Adrenal gland (tissue), 9 donors: ENCODE measurements at regions not wholly inside any gene's neighbourhood (a gene's known extent, or its start where the extent isn't known, plus 50 kb on each side); places are given as distances from the start of the nearest gene placed in this dataset.

ENCODE experiments used
- DNase-seq, 7 donors: peaks; one replicate each; pipeline ENCODE4 v3.0.0-alpha.2; 2019 to 2020
- H3K27ac ChIP-seq, 5 donors: fragments of 200-600 bp; sonication (generic) in 4 of 5; 1 replicate in 3 of 5; 2 replicates in 2 of 5; pipeline versions ENCODE4 v1.5.1 to v1.8.0; 2016 to 2020; ENCODE audit warnings: mild to moderate bottlenecking in 1 of 5
- H3K27me3 ChIP-seq: fragments of 200-600 bp; 2 replicates; pipeline ENCODE4 v1.8.0; 2021
- H3K36me3 ChIP-seq, 2 donors: fragments of 200-600 bp; replicated peaks in 1 of 2; 1 replicate in 1 of 2; 2 replicates in 1 of 2; pipeline versions ENCODE4 v1.5.1 to v1.8.0; 2018 to 2022
- H3K4me1 ChIP-seq, 2 donors: fragments of 200-600 bp; replicated peaks in 1 of 2; 1 replicate in 1 of 2; 2 replicates in 1 of 2; pipeline versions ENCODE4 v1.5.1 to v1.8.0; 2018 to 2021
- H3K4me3 ChIP-seq, 4 donors: fragments of 200-600 bp; sonication (generic) in 3 of 4; one replicate each; pipeline ENCODE4 v1.5.1; 2016 to 2018
- H3K9me3 ChIP-seq, 3 donors: fragments of 200-600 bp; sonication (generic) in 1 of 3; replicated peaks in 1 of 3; 1 replicate in 2 of 3; 2 replicates in 1 of 3; pipeline versions ENCODE4 v1.5.1 to v1.8.0; 2016 to 2021
- POLR2A ChIP-seq, 2 donors: fragments of 450-650 bp; IDR thresholded peaks; one replicate each; pipeline ENCODE4 v1.6.1; 2017; ENCODE audit warnings: antibody characterized with exemption in 2 of 2, mild to moderate bottlenecking in 2 of 2, moderate library complexity in 1 of 2
- WGBS, 4 donors: extraction: QIAGEN DNeasy Blood & Tissue Kit in 2 of 4; methylation state at CpG; one replicate each; pipeline versions ENCODE4 v1.1.5 to v1.1.7; 2013 to 2017; 5-methylcytosine and 5-hydroxymethylcytosine counted together
- intact Hi-C, 2 donors: fragments of 100-400 bp; cut with DNase I; formaldehyde crosslinking; loops; one replicate each; pipeline versions ENCODE4 v1.14.1 to v1.15.0; 2022 to 2023
- TF ChIP-seq, protein P1 (sequence below), 6 experiments: fragments of 450-650 bp in 4 of 6; fragments of 200-600 bp in 2 of 6; sonication (generic) in 1 of 6; IDR thresholded peaks; 1 replicate in 5 of 6; 2 replicates in 1 of 6; pipeline versions ENCODE4 v1.5.1 to v1.8.0; 2016 to 2021; ENCODE audit warnings: antibody characterized with exemption in 6 of 6, mild to moderate bottlenecking in 2 of 6, moderate library complexity in 1 of 6
- donor health status: healthy with polysubstance abuse.
- donor health status: Bipolar disorder and iron deficiency.
- donor health status: DM: yes; HTN: yes; CAD: no.
- donor health status: DM: no; HTN: no; CAD: no.
- donor health status: DM: no; HTN: no; CAD: no.

DNA sequence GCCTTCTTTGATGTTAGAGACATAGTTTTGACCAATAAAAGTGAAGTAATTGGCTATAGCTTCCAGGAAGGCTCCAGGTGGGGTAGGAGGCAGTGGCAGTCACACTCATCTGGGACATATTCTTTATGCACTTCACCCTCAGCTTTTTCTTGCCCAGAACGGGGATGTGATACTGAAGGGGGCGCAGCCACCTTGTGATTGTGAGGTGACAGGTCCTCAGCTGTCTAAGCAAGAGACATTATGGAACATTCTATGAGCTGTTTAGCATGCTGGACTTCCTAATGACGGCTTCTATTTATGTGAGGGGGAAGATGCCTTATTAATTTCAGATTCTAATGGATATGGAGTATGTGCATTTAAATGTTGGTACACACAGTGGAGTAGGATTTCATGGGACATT lies 151.3 kb upstream of the ZFP64 start:
- H3K9me3 ChIP-seq, result no peaks in the 10 kb centered on the region
- no peak for TF ChIP-seq POLR2A (IDR thresholded peaks at IDR 0.05)
- TF ChIP-seq, protein P1, sequence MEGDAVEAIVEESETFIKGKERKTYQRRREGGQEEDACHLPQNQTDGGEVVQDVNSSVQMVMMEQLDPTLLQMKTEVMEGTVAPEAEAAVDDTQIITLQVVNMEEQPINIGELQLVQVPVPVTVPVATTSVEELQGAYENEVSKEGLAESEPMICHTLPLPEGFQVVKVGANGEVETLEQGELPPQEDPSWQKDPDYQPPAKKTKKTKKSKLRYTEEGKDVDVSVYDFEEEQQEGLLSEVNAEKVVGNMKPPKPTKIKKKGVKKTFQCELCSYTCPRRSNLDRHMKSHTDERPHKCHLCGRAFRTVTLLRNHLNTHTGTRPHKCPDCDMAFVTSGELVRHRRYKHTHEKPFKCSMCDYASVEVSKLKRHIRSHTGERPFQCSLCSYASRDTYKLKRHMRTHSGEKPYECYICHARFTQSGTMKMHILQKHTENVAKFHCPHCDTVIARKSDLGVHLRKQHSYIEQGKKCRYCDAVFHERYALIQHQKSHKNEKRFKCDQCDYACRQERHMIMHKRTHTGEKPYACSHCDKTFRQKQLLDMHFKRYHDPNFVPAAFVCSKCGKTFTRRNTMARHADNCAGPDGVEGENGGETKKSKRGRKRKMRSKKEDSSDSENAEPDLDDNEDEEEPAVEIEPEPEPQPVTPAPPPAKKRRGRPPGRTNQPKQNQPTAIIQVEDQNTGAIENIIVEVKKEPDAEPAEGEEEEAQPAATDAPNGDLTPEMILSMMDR (IDR thresholded peaks at IDR 0.05), result no peak
- WGBS, 4 donors, result 70 to 83% (median 78%) methylated on average over 3 of the region's 3 CpGs
- H3K36me3 ChIP-seq, result no peaks in the 10 kb centered on the region
- H3K4me3 ChIP-seq, result no peak overlapping the region
- no peak for DNase-seq
- intact Hi-C loops, result no loop called here
- no peak overlapping the region for H3K27ac ChIP-seq
- H3K4me1 ChIP-seq, result no peaks in the 10 kb centered on the region
- H3K27me3 ChIP-seq, result no peaks in the 10 kb centered on the region

DNA sequence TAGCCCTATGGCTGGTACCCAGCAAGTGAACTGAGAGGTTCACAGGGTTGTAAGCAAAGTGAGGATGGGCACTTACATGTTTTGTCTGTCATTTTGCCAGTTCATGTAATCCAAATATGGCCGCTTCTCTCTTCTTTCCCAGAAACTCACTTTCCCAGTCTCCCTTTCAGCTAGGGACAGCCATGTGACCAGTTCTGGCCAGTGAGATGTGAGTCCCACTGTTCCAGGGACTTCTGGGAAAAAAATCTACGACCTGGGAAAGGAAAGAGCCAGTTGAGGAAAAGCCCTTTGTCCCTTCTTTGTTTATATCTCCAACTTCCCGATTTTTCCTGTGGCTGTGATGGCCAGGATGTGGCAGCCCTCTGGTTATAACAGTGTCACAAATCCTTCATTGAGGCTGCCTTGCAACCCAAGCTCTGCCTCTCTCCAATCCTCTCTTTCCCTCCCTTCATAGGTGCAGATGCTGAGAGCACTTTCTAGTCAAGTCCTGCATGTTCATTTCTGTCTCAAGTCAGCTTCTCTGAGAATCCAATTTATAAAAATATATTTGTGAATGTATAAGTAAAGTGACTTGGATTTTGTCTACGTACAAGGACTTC lies 148.6 kb upstream of the ZFP64 start:
- Histone ChIP-seq H3K4me3 (no peak overlapping the region), H3K9me3 (no peaks in the 10 kb centered on the region), H3K27me3 (no peaks in the 10 kb centered on the region), H3K4me1 (no peaks in the 10 kb centered on the region), H3K27ac (no peak overlapping the region), H3K36me3 (no peaks in the 10 kb centered on the region)
- no peak for DNase-seq
- intact Hi-C loops, result no loop called here
- WGBS, 4 donors, result 67 to 82% (median 75%) methylated on average over 4 of the region's 4 CpGs
- TF ChIP-seq, protein P1 (IDR thresholded peaks at IDR 0.05), result no peak
- TF ChIP-seq POLR2A (IDR thresholded peaks at IDR 0.05), result no peak

DNA sequence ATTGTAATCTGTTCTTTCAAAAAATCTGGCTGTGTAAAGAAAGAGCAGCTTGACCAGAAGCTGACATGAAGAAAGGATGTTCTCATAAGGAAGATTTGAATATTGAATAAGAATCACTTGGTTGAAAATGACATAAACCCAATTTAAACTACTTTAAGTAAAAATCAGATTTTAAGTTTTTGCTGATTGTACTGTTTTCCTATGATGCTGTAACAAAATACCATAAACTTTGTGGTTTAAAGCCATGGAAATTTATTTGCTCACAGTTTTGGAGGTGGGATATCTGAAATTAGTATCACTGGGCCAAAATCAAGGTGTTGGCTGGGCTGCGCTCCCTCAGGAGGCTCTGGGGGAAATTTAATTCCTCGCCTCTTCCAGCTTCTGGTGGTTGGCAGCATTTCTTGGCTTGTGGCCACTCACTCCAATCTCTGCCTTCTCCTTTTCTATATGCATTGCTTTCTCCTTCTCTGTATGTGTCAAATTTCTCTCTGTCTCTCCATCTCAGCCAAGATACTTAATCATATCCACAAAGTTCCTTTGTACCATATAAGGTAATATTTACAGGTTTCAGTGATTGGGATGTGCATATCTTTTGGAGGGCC lies 141.2 kb upstream of the ZFP64 start:
- DNase-seq, result no peak
- Histone ChIP-seq H3K9me3 (no peaks in the 10 kb centered on the region), H3K27ac (no peak overlapping the region), H3K4me3 (no peak overlapping the region), H3K4me1 (no peaks in the 10 kb centered on the region), H3K36me3 (no peaks in the 10 kb centered on the region), H3K27me3 (no peaks in the 10 kb centered on the region)
- intact Hi-C loops, result no loop called here
- TF ChIP-seq, protein P1 (IDR thresholded peaks at IDR 0.05), result no peak
- no peak for TF ChIP-seq POLR2A (IDR thresholded peaks at IDR 0.05)
- 80 to 96% (median 93%) methylated on average over 2 of the region's 2 CpGs for WGBS, 4 donors

DNA sequence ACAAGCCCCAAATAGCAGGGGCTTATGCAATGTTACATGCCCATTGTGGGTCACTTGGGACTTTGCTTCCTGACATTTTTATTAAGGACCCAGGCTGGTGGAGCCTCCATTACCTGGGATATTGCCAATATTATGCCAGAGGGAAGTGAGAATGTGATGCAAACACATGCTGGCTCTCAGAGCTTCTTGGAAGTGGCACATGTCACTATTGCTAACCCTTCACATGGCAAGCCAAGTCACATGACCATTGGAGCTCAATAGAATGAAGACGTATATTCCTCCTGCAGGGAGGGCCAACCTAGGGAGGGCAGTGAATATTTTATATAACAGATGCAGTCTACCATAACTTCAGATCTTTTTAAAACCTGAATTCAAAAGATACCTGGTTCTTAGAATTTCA lies 140.7 kb upstream of the ZFP64 start:
- H3K4me1 ChIP-seq, result no peaks in the 10 kb centered on the region
- no peak for DNase-seq
- H3K27me3 ChIP-seq, result no peaks in the 10 kb centered on the region
- intact Hi-C loops, result no loop called here
- no peak overlapping the region for H3K4me3 ChIP-seq
- H3K27ac ChIP-seq, result no peak overlapping the region
- TF ChIP-seq, protein P1 (IDR thresholded peaks at IDR 0.05), result no peak
- no peak for TF ChIP-seq POLR2A (IDR thresholded peaks at IDR 0.05)
- no peaks in the 10 kb centered on the region for H3K36me3 ChIP-seq
- H3K9me3 ChIP-seq, result no peaks in the 10 kb centered on the region
- 74 to 92% (median 78%) methylated on average over 1 of the region's 1 CpG for WGBS, 4 donors
